ENCODE measurements at regions not wholly inside any gene's neighbourhood (a gene's known extent, or its start where the extent isn't known, plus 50 kb on each side); places are given as distances from the start of the nearest gene placed in this dataset.

- no peak for DNase-seq (ENCODE audit: low spot score)
These were observed 50.0 kb upstream of the LCTL start for GRCh38 chr15:66615846-66616245.

DNA sequence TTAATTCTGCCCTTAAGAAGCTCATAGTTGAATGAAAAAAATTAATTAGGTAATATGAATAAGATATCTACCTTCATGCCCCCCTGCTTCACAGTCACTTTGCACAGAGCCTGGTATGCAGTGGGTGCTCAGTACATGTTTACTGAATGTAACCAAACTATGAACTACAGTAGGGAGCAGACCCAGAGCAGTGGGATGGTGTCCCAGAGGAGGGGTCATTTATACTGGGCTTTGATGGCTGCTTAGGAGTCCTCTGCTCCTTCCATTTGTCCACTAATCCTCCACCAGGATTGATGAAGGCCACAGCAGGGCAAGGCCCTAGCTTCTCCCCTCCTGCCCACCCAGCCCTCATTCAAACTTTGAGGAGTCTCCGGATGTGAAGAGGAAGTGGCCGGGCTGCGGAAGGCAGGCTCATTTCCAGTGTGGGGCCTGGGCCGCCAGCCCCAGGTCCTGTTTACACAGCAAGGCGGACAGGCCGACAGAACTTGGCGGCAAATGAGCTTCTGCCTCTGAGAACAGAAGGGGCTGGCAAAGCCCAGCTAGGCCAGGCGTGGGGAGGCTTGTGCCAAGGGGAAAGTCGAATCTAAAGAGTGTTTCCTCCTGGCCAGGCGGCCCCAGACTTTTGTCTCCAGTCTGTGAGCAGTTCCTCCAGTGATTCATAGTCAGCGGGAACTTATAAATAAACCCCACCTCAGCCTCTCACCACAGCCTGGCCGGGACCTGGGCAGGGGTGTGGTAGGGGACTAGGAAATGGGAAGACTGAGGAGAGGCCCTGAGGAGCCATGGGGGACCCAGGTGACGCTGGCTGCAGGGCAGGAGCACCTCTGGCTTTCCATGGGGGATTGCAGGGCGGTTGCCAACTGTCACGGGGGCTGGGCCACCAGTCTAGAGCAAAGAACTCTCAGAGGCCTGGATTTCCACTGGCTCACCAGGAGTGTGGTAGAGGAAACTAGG, 51.6 kb upstream of the LCTL start:
- DNase-seq (ENCODE audit: low spot score): no peak

- DNase-seq (ENCODE audit: low spot score): peak; percentile 79
These were observed 53.5 kb upstream of the LCTL start for GRCh38 chr15:66619152-66619903.

- DNase-seq (ENCODE audit: low spot score): no peak
These were observed 54.5 kb upstream of the LCTL start for GRCh38 chr15:66620341-66620740.

- no peak for DNase-seq (ENCODE audit: low spot score)
These were observed 55.0 kb upstream of the LCTL start for GRCh38 chr15:66620744-66621344.

- DNase-seq (ENCODE audit: low spot score): no peak
These were observed 56.0 kb upstream of the LCTL start for GRCh38 chr15:66621491-66622467.

DNA sequence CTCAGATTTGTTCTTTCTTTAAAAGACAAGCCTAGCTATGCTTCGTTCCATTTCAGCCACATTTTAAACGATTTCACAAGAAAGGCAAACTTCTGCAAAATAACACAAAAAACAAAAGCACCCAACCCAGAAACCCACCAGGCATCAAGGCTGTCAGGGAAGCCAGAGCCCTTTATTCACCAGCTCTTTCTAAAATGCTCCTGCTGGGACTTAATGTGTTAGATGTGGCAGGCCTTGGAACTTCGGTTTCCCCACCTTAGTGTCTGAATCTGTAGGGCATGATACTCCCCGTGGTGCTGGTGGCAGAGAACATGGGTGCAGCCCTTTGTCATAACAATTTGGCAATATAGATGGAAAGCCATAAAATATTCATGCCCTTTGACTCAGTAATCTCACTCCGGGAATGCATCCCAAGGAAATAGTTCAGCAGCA, 56.8 kb upstream of the LCTL start:
- no peak for DNase-seq (ENCODE audit: low spot score)

GRCh38 chr15:66623801-66624453, 58.1 kb upstream of the LCTL start:
- no peak for DNase-seq (ENCODE audit: low spot score)

GRCh38 chr15:66625531-66625930, 59.7 kb upstream of the LCTL start:
- DNase-seq (ENCODE audit: low spot score): no peak

GRCh38 chr15:66625974-66626373, 60.2 kb upstream of the LCTL start:
- DNase-seq (ENCODE audit: low spot score): no peak

DNA sequence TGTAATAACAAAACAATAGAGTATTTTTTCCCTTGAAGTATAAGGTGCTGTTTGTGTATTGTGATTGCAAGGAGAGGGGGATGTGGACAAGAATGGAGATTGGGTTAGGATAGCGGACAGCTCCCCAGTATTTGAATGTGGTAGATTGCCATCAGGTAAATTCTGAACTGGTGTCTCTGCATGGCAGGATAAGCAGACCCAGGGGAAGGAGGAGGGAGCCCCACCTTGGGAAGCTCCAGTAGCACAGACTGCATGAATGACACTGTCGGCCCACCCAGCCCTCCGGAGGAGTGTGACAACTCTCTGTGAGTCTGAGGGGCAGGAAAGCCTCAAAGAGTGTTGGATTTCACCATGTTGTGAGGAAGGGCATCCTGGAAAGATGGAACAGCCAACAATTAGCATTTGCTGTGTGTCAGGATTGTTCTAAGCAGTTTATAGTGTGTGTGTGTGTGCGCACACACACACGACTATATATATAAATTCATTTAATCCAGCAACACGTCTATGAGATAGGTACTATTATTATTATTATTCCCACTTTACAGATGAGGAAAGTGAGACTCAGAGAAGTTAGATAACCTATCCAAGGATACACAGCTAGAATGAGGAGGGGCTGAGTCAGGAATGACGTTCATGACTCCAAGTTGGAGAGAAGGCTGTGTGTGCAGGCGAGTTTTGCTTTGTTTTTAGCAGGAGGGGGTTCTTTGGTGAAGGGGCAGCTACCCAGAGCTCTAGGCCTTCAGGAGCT, 63.4 kb upstream of the LCTL start:
- DNase-seq (ENCODE audit: low spot score): no peak

- DNase-seq (ENCODE audit: low spot score): no peak
These were observed 64.2 kb upstream of the LCTL start for GRCh38 chr15:66629817-66630576.

GRCh38 chr15:66630801-66631351, 65.1 kb upstream of the LCTL start:
- no peak for DNase-seq (ENCODE audit: low spot score)

GRCh38 chr15:66631616-66632263, 65.9 kb upstream of the LCTL start:
- no peak for DNase-seq (ENCODE audit: low spot score)

GRCh38 chr15:66633041-66633937, 67.5 kb upstream of the LCTL start:
- peak; percentile 55 for DNase-seq (ENCODE audit: low spot score)

GRCh38 chr15:66633938-66634250, 68.1 kb upstream of the LCTL start:
- no peak for DNase-seq (ENCODE audit: low spot score)

DNA sequence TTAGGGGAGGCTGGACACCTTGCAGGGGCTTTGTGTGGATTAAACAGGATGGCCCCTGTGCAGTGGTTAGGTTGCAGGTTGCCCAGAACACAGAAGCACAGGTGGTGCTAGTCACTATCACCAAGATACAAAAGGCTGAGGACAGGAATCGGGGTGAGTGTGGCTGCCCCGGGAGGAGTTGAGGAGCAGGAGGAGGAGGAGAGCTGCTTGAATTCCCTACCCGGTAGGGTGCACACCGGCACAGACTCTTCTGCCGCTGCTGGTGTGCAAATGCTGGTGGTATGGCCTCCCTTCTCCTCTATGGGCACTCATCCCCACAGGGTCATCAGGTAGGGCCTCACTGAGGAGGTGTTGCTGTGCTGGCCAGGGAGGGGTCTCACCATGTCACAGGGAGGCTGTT, 67.5 kb upstream of the SMAD6 start:
- DNase-seq (ENCODE audit: low spot score): no peak

GRCh38 chr15:66635006-66635405, 67.0 kb upstream of the SMAD6 start:
- no peak for DNase-seq (ENCODE audit: low spot score)

Measured in left forelimb (tissue), 1 donor.